ENCODE measurements at regions not wholly inside any gene's neighbourhood (a gene's known extent, or its start where the extent isn't known, plus 50 kb on each side); places are given as distances from the start of the nearest gene placed in this dataset.

DNA sequence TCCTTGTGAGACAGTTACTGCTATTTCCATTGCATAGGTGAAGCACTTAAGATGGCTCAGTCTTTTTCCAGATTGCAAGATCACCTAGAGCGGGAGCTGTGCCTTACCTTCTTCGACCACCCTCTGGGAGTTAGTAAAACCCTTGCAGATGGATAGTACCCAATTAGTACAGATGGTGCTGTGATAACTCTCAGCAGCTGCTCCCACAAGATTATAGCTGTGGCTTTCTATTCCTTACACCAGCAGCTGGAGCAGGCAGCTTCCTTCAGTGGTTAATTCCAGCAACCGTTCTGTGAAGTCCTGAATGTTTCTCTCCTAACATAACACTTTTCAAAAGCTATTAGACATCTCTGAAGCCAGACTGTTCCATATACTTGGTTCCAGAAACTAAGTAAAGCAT lies 796.8 kb downstream of the XPNPEP1 start:
- H2BK12ac ChIP-seq (ENCODE audit: low read depth, low read length) = no peak overlapping the region
- H3K4me1 ChIP-seq (replicated peaks in 1 of 4; ENCODE audit: control insufficient read depth in 3 of 4, insufficient read depth in 4 of 4, low read length in 3 of 4) = no peaks in the 10 kb centered on the region
- no peak overlapping the region for H2BK120ac ChIP-seq (replicated peaks; ENCODE audit: low read depth, low read length)
- no peak overlapping the region for H2BK5ac ChIP-seq (ENCODE audit: low read depth, low read length)
- no peak overlapping the region for H2AK5ac ChIP-seq (ENCODE audit: low read depth, low read length)
- no peak overlapping the region for H3K56ac ChIP-seq (replicated peaks; ENCODE audit: insufficient read length, low read depth, low read length)
- no peak overlapping the region for H2AFZ ChIP-seq (ENCODE audit: low read length)
- 90% methylated on average over 3 of the region's 3 CpGs; no CpG with 5 or more reads in 1 of the 2 experiments for WGBS, 2 experiments (ENCODE audit: extremely low coverage in 1 of 2, insufficient coverage in 1 of 2, insufficient read length in 1 of 2, insufficient replicate concordance in 2 of 2, low coverage in 1 of 2, low lambda C conversion rate in 2 of 2, missing lambda C conversion rate in 1 of 2)
- H3K23ac ChIP-seq (ENCODE audit: insufficient read length) = no peak overlapping the region
- no peak for FAIRE-seq
- H2BK20ac ChIP-seq (ENCODE audit: low read length) = no peak overlapping the region
- H3K9ac ChIP-seq (replicated peaks in 1 of 4; ENCODE audit: extremely low read depth in 1 of 4, low read depth in 3 of 4, low read length in 3 of 4) = no peak overlapping the region
- no peak overlapping the region for H4K5ac ChIP-seq (ENCODE audit: insufficient read length, low read depth, low read length)
- no peak overlapping the region for H3K18ac ChIP-seq (ENCODE audit: extremely low read depth, low read length)
- H3K79me1 ChIP-seq (ENCODE audit: low read depth, low read length) = no peaks in the 10 kb centered on the region
- POLR2A ChIA-PET (ENCODE audit: partially characterized antibody) = no interaction called here
- H3K9me3 ChIP-seq (ENCODE audit: insufficient read depth in 2 of 2, low read depth in 1 of 2, low read length in 1 of 2) = no peaks in the 10 kb centered on the region
- no peak overlapping the region for H4K91ac ChIP-seq (replicated peaks; ENCODE audit: insufficient read length, low read length)
- no peaks in the 10 kb centered on the region for H4K20me1 ChIP-seq (replicated peaks in 1 of 2; ENCODE audit: control insufficient read depth in 1 of 2, insufficient read depth in 2 of 2, low read length in 2 of 2)
- H4K8ac ChIP-seq (ENCODE audit: extremely low read depth, insufficient read depth, low read length) = no peak overlapping the region
- CTCF ChIA-PET (ENCODE audit: partially characterized antibody) = interaction anchor here (0.7 to 1.8 kb wide), 13 partner anchors 9 to 264 kb away, joined by 3 to 5 read pairs (median 3); no protein-coding TSS in a partner anchor
- H3K27me3 ChIP-seq (replicated peaks in 1 of 4; ENCODE audit: control insufficient read depth in 3 of 4, extremely low read depth in 1 of 4, insufficient read depth in 3 of 4, low read length in 3 of 4) = no peaks in the 10 kb centered on the region
- no peak for DNase-seq (ENCODE audit: low read depth in 1 of 2, low spot score in 2 of 2)
- H3K27ac ChIP-seq (ENCODE audit: low read depth, low read length) = no peak overlapping the region
- no peak overlapping the region for H3K4me3 ChIP-seq (ENCODE audit: extremely low read depth in 1 of 4, insufficient read depth in 2 of 4, low read depth in 3 of 4, low read length in 4 of 4)
- H3K36me3 ChIP-seq (ENCODE audit: control insufficient read depth in 2 of 4, insufficient read depth in 4 of 4, low read length in 3 of 4) = no peaks in the 10 kb centered on the region
- no peak overlapping the region for H3K4me2 ChIP-seq (ENCODE audit: insufficient read depth in 1 of 2, low read depth in 2 of 2, low read length in 2 of 2)
- no peak overlapping the region for H2BK15ac ChIP-seq (ENCODE audit: low read length)
- no peaks in the 10 kb centered on the region for H3K23me2 ChIP-seq (ENCODE audit: low read depth, low read length)
- no peaks in the 10 kb centered on the region for H3K79me2 ChIP-seq (ENCODE audit: control insufficient read depth in 1 of 2, insufficient read depth in 2 of 2, low read length in 2 of 2)
- H3K14ac ChIP-seq (ENCODE audit: insufficient read length) = no peak overlapping the region
- no peak overlapping the region for H3K4ac ChIP-seq (replicated peaks; ENCODE audit: insufficient read length, low read depth, low read length)
- no peak for TF ChIP-seq CEBPB (IDR thresholded peaks at IDR 0.05; ENCODE audit: low read depth, low read length)
- no peak for TF ChIP-seq NRF1 (IDR thresholded peaks at IDR 0.05; ENCODE audit: low read depth, low read length)
- TF ChIP-seq CHD2 (IDR thresholded peaks at IDR 0.05; ENCODE audit: low read length) = no peak
- TF ChIP-seq JUN (IDR thresholded peaks at IDR 0.05; ENCODE audit: low read depth, low read length) = no peak
- no peak for TF ChIP-seq SIRT6 (IDR thresholded peaks at IDR 0.05; ENCODE audit: low read length)
- no peak for TF ChIP-seq SUZ12 (IDR thresholded peaks at IDR 0.05; ENCODE audit: low read length)
- no peak for TF ChIP-seq POLR2A (IDR thresholded peaks at IDR 0.05; ENCODE audit: control extremely low read depth in 1 of 2, low read depth in 2 of 2, low read length in 2 of 2)
- TF ChIP-seq RFX5 (IDR thresholded peaks at IDR 0.05; ENCODE audit: borderline replicate concordance, low read depth, low read length) = no peak
- TF ChIP-seq, protein P1, sequence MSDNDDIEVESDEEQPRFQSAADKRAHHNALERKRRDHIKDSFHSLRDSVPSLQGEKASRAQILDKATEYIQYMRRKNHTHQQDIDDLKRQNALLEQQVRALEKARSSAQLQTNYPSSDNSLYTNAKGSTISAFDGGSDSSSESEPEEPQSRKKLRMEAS (IDR thresholded peaks at IDR 0.05) = no peak
- no peak for TF ChIP-seq RNF2 (IDR thresholded peaks at IDR 0.05; ENCODE audit: borderline replicate concordance, low read depth, low read length, missing control alignments, poor library complexity, severe bottlenecking)
- no peak for TF ChIP-seq CBX5 (IDR thresholded peaks at IDR 0.05; ENCODE audit: low read depth, low read length)
- TF ChIP-seq EGR1 (IDR thresholded peaks at IDR 0.05; ENCODE audit: borderline replicate concordance, low read depth, low read length) = no peak
- no peak for TF ChIP-seq CBX8 (IDR thresholded peaks at IDR 0.05; ENCODE audit: borderline replicate concordance, low read depth, low read length)
- no peak for TF ChIP-seq BACH1 (IDR thresholded peaks at IDR 0.05; ENCODE audit: low read length)
- TF ChIP-seq EP300 (IDR thresholded peaks at IDR 0.05; ENCODE audit: borderline replicate concordance in 1 of 2, low read depth in 2 of 2, low read length in 2 of 2) = no peak
